ENCODE measurements at regions not wholly inside any gene's neighbourhood (a gene's known extent, or its start where the extent isn't known, plus 50 kb on each side); places are given as distances from the start of the nearest gene placed in this dataset.
"Not testable (repeated sequence)": the region's sequence is repeated elsewhere in the genome, so short reads cannot be mapped to it uniquely, and the experiment has no call there.

DNA sequence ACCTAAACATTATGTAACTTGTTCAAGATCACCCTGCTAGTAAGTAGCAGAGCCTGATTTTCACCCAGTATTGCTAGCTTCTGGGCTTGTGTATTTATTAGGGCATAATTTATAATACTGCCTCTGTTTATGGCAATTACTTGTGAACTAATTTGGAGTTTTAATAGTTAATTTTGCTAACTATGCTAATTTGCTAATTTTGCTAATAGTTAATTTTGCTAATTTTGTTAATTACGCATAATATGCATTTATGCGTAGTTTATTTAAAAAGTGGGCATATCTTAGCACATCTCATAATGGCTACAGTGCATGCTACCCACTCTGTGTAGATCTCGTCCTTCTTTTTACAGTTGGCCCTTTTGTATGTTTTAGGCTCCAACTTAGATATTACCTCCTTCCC, 898.1 kb upstream of the EPHA5 start:
- Mint-ChIP-seq H3K36me3 (ENCODE audit: low read depth) (no peaks in the 10 kb centered on the region), H3K27me3 (ENCODE audit: low read depth) (no peaks in the 10 kb centered on the region), H3K4me3 (no peak overlapping the region), H3K9me3 (no peaks in the 10 kb centered on the region), H3K4me1 (no peaks in the 10 kb centered on the region), H3K27ac (no peak overlapping the region)
- TF ChIP-seq, protein P1, sequence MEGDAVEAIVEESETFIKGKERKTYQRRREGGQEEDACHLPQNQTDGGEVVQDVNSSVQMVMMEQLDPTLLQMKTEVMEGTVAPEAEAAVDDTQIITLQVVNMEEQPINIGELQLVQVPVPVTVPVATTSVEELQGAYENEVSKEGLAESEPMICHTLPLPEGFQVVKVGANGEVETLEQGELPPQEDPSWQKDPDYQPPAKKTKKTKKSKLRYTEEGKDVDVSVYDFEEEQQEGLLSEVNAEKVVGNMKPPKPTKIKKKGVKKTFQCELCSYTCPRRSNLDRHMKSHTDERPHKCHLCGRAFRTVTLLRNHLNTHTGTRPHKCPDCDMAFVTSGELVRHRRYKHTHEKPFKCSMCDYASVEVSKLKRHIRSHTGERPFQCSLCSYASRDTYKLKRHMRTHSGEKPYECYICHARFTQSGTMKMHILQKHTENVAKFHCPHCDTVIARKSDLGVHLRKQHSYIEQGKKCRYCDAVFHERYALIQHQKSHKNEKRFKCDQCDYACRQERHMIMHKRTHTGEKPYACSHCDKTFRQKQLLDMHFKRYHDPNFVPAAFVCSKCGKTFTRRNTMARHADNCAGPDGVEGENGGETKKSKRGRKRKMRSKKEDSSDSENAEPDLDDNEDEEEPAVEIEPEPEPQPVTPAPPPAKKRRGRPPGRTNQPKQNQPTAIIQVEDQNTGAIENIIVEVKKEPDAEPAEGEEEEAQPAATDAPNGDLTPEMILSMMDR (IDR thresholded peaks at IDR 0.05; ENCODE audit: unreplicated experiment in 3 of 3): no peak

DNA sequence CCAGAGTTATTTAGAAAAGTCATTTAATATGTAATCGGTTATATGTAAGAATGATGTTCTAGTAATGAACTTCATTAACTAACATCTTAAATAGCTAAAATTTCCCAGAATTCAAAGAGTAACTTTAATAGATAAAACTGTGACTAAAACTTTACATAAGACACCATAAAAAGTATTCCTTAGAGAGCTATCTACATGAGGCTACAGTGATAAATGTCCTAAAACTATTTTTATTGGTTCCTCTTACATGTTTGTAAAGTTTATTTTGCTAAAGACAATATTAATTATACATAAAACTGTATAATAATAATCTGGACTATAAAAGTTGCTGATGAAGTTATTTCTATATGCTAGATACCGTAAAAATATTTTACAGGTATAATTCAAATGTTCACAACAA, 897.7 kb upstream of the EPHA5 start:
- no peaks in the 10 kb centered on the region for H3K36me3 Mint-ChIP-seq (ENCODE audit: low read depth)
- TF ChIP-seq, protein P1 (IDR thresholded peaks at IDR 0.05; ENCODE audit: unreplicated experiment in 3 of 3): no peak
- no peaks in the 10 kb centered on the region for H3K9me3 Mint-ChIP-seq
- H3K4me1 Mint-ChIP-seq: no peaks in the 10 kb centered on the region
- no peak overlapping the region for H3K27ac Mint-ChIP-seq
- H3K27me3 Mint-ChIP-seq (ENCODE audit: low read depth): no peaks in the 10 kb centered on the region
- H3K4me3 Mint-ChIP-seq: no peak overlapping the region

DNA sequence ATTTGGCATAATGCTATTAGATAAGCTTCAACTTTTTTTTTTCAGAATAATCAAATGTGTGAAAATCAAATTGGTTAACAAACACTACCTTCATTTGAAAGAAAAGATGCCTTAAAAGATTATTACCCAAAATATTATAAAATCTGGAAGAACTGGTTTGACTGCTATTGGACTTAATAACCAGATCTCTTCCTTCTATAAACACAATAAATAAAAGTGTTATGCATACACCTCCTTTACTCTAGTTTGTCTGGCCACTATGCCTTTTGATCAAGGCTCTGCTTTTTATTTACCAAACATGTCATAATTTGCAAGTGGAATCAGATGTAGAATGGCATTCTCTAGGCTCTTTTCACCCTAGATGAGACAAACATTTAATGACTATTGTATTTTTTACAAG, 897.3 kb upstream of the EPHA5 start:
- Mint-ChIP-seq H3K4me1 (no peaks in the 10 kb centered on the region), H3K4me3 (no peak overlapping the region), H3K27ac (no peak overlapping the region), H3K36me3 (ENCODE audit: low read depth) (no peaks in the 10 kb centered on the region), H3K9me3 (no peaks in the 10 kb centered on the region), H3K27me3 (ENCODE audit: low read depth) (no peaks in the 10 kb centered on the region)
- TF ChIP-seq, protein P1 (IDR thresholded peaks at IDR 0.05; ENCODE audit: unreplicated experiment in 3 of 3): no peak

DNA sequence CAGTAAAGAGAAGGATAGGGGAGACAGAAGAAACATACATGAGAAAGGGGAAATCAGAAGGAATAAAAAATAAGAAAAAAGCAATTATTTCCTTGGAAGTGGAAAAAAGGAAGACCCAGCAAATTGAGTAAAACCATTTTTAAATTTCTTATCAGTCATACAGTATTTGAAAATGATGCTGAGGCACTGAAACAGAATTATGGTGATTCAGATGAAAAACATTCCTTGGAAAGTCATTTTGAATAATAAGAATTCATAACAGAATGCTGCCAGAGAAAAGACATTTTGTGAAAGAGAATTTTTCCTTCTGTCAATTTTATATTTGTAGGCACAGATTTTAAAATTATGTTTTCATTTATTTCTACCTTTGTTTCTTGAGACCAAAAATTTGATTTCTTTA, 895.5 kb upstream of the EPHA5 start:
- no peak overlapping the region for H3K4me3 Mint-ChIP-seq
- no peaks in the 10 kb centered on the region for H3K27me3 Mint-ChIP-seq (ENCODE audit: low read depth)
- H3K9me3 Mint-ChIP-seq: no peaks in the 10 kb centered on the region
- H3K4me1 Mint-ChIP-seq: no peaks in the 10 kb centered on the region
- no peak overlapping the region for H3K27ac Mint-ChIP-seq
- no peaks in the 10 kb centered on the region for H3K36me3 Mint-ChIP-seq (ENCODE audit: low read depth)
- TF ChIP-seq, protein P1 (IDR thresholded peaks at IDR 0.05; ENCODE audit: unreplicated experiment in 3 of 3): no peak

DNA sequence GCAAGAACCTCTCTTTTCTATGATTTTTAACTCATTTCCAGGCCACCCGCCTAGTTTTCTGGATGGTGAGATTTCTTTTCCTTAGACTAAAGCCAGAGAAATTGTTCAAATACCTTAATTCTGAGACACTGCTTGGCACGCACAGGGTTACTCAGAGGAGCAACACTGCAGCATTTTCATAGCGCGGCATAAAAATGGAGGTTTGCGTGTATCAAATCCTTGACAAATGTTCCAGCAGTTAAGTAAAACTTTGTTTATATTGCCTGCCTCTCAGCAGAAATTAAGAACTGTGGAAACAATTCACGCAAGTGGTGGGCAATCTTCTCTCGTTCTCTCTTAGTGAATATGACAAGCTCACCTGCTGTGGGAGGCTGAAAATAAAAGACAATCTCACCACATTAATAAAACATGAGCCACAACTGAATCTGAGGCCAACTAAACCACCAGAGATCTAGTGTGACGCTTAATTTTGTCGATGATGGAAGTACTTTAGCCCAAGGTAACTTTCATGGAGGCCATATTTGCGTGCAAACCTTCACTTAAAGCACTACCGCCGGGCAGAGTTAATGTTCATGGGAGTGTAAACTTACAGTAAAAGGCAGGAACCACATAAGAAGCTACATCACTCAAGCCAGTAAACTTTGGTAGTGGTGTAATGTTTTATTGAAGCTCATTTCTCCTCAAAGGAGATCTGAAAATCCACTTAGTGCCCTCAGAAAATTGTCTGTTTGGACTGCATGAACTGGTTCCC, 894.8 kb upstream of the EPHA5 start:
- TF ChIP-seq, protein P1 (IDR thresholded peaks at IDR 0.05; ENCODE audit: unreplicated experiment in 3 of 3): no peak
- H3K27me3 Mint-ChIP-seq (ENCODE audit: low read depth): no peaks in the 10 kb centered on the region
- H3K36me3 Mint-ChIP-seq (ENCODE audit: low read depth): no peaks in the 10 kb centered on the region
- no peak overlapping the region for H3K4me3 Mint-ChIP-seq
- no peaks in the 10 kb centered on the region for H3K9me3 Mint-ChIP-seq
- H3K27ac Mint-ChIP-seq: no peak overlapping the region
- H3K4me1 Mint-ChIP-seq: no peaks in the 10 kb centered on the region

DNA sequence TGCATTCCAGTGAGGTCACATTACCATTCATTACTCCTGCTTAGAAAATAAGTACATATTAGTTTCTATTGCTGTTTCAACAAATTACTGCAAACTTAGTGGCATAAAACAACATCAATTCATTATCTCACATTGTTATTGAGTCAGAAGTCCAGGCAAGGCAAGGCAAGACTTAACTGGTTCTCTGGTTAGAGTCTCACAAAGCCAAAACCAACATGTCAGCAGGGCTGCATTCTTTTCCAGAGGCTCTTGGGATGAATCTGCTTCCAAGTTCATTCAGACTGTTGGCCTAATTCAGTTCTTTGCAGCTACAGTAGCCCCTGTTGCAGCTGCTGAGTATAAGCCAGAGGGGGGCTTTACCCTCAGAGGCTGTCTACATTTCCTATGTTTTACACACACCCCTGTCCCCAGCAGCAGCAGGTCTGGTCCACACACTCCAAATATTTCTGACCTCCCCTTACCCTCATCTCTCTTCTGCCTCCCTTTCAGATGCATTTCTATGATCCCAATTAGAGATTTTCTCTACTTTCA, 892.1 kb upstream of the EPHA5 start:
- no peaks in the 10 kb centered on the region for H3K9me3 Mint-ChIP-seq
- H3K27ac Mint-ChIP-seq: no peak overlapping the region
- no peaks in the 10 kb centered on the region for H3K27me3 Mint-ChIP-seq (ENCODE audit: low read depth)
- no peaks in the 10 kb centered on the region for H3K36me3 Mint-ChIP-seq (ENCODE audit: low read depth)
- TF ChIP-seq, protein P1 (IDR thresholded peaks at IDR 0.05; ENCODE audit: unreplicated experiment in 3 of 3): no peak
- H3K4me3 Mint-ChIP-seq: no peak overlapping the region
- no peaks in the 10 kb centered on the region for H3K4me1 Mint-ChIP-seq

DNA sequence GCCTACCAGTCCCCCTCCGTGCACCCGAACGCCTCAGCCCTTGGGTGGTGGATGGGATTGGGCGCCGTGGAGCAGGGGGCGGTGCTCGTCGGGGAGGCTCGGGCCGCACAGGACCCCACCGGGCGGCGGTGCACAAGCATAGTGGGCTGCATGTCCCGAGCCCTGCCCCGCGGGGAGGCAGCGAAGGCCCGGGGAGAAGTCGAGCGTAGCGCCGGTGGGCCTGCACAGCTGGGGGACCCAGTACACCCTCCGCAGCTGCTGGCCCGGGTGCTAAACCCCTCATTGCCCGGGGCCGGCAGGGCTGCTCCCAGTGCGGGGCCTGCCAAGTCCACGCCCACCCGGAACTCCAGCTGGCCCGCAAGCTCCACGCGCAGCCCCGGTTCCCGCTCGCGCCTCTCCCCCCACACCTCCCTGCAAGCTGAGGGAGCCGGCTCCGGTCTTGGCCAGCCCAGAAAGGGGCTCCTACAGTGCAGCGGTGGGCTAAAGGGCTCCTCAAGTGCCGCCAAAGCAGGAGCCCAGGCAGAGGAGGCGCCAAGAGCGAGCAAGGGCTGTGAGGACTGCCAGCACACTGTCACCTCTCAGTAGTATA, 891.3 kb upstream of the EPHA5 start:
- H3K27ac Mint-ChIP-seq; H3K4me3 Mint-ChIP-seq; H3K36me3 Mint-ChIP-seq (ENCODE audit: low read depth); H3K9me3 Mint-ChIP-seq; H3K4me1 Mint-ChIP-seq; H3K27me3 Mint-ChIP-seq (ENCODE audit: low read depth): not testable (repeated sequence)
